HG03108 (cell line): ENCODE measurements at regions not wholly inside any gene's neighbourhood (a gene's known extent, or its start where the extent isn't known, plus 50 kb on each side); places are given as distances from the start of the nearest gene placed in this dataset.
"Not testable (repeated sequence)": the region's sequence is repeated elsewhere in the genome, so short reads cannot be mapped to it uniquely, and the experiment has no call there.

Source experiments
- ATAC-seq: cut with Tn5 transposase; IDR thresholded peaks from one replicate; pipeline ENCODE4 v1.9.1; 2021; ENCODE audit warnings: moderate library complexity; ENCODE audit not compliant: unreplicated experiment

GRCh38 chr2:47653902-47654789 lies 83.4 kb upstream of the KCNK12 start:
- no peak for ATAC-seq

GRCh38 chr2:47653036-47653435 lies 82.3 kb upstream of the KCNK12 start:
- ATAC-seq = no peak

- no peak for ATAC-seq
Measured at GRCh38 chr2:47652061-47652690, 81.4 kb upstream of the KCNK12 start.

GRCh38 chr2:47651296-47651695 lies 80.5 kb upstream of the KCNK12 start:
- no peak for ATAC-seq

- no peak for ATAC-seq
Measured at GRCh38 chr2:47650001-47650535, 79.3 kb upstream of the KCNK12 start.

GRCh38 chr2:47645246-47645645 lies 74.5 kb upstream of the KCNK12 start:
- no peak for ATAC-seq

- ATAC-seq = no peak
Measured at GRCh38 chr2:47644351-47644750, 73.6 kb upstream of the KCNK12 start.

- ATAC-seq = no peak
Measured at GRCh38 chr2:47641366-47641765, 70.6 kb upstream of the KCNK12 start.

- ATAC-seq = no peak
Measured at GRCh38 chr2:47640356-47640755, 69.6 kb upstream of the KCNK12 start.

- ATAC-seq = no peak
Measured at GRCh38 chr2:47639467-47639866, 68.7 kb upstream of the KCNK12 start.

GRCh38 chr2:47638430-47638829 lies 67.6 kb upstream of the KCNK12 start:
- ATAC-seq = no peak

- ATAC-seq = no peak
Measured at GRCh38 chr2:47636596-47637264, 65.9 kb upstream of the KCNK12 start.

- ATAC-seq = no peak
Measured at GRCh38 chr2:47636176-47636575, 65.4 kb upstream of the KCNK12 start.

GRCh38 chr2:47632754-47633153 lies 62.0 kb upstream of the KCNK12 start:
- ATAC-seq = no peak

- ATAC-seq = no peak
Measured at GRCh38 chr2:47631792-47632398, 61.1 kb upstream of the KCNK12 start.

- no peak for ATAC-seq
Measured at GRCh38 chr2:47631306-47631705, 60.5 kb upstream of the KCNK12 start.

GRCh38 chr2:47629501-47630460 lies 59.0 kb upstream of the KCNK12 start:
- no peak for ATAC-seq

GRCh38 chr2:47628904-47629303 lies 58.1 kb upstream of the KCNK12 start:
- no peak for ATAC-seq

- no peak for ATAC-seq
Measured at GRCh38 chr2:47626664-47627063, 55.9 kb upstream of the KCNK12 start.

GRCh38 chr2:47623140-47623539 lies 52.4 kb upstream of the KCNK12 start:
- not testable (repeated sequence) for ATAC-seq
